GM19328 (cell line): ENCODE measurements at regions not wholly inside any gene's neighbourhood (a gene's known extent, or its start where the extent isn't known, plus 50 kb on each side); places are given as distances from the start of the nearest gene placed in this dataset.
"Not testable (repeated sequence)": the region's sequence is repeated elsewhere in the genome, so short reads cannot be mapped to it uniquely, and the experiment has no call there.

Source experiments
- ATAC-seq: cut with Tn5 transposase; IDR thresholded peaks from one replicate; pipeline ENCODE4 v1.9.1; 2021; ENCODE audit warnings: mild to moderate bottlenecking, moderate library complexity; ENCODE audit not compliant: unreplicated experiment

GRCh38 chr4:123209436-123209835 is 187.2 kb upstream of the SPRY1 start:
- no peak for ATAC-seq

DNA sequence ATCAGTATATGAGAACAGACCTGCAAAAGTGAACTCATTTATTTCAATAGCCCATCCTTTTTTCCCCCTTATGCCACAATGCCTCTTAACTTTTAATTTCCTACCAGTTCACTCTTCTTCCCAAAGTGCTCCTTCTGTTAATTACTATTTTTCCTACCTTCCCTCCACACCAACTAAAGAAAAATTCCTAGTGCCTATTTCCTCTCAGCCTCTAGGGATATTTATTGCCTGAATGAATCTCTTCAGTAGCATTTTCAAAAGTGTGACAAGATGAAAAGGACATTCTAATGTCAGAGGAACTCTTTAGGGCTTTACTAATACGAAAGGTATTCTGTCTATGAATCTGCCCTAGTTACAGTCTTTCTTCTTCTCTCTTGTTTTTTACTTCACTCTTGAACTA is 181.1 kb upstream of the SPRY1 start:
- no peak for ATAC-seq

- ATAC-seq = no peak
Measured at GRCh38 chr4:123216543-123216942, 180.1 kb upstream of the SPRY1 start.

GRCh38 chr4:123216946-123217345 is 179.6 kb upstream of the SPRY1 start:
- no peak for ATAC-seq

GRCh38 chr4:123217664-123218063 is 178.9 kb upstream of the SPRY1 start:
- no peak for ATAC-seq

GRCh38 chr4:123218981-123219380 is 177.6 kb upstream of the SPRY1 start:
- ATAC-seq = no peak

DNA sequence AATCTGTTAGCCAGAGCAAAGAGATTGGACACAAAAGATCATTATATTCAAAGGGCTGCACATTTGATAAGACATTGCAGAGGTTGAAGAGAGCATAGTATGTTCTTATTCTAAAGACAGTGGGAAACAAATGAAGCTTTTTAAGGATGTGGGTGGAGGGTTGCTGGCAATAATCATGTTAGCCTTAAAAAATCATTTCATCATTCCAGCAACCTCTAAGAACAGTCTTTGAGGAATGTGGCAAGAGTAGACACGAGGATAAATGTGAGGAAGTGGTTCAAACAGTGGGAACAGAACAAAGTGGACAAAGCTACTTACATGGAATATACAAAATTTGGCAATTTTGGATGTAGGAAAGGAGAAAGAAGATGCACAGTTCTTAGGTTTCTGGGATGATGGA is 167.3 kb upstream of the SPRY1 start:
- no peak for ATAC-seq

DNA sequence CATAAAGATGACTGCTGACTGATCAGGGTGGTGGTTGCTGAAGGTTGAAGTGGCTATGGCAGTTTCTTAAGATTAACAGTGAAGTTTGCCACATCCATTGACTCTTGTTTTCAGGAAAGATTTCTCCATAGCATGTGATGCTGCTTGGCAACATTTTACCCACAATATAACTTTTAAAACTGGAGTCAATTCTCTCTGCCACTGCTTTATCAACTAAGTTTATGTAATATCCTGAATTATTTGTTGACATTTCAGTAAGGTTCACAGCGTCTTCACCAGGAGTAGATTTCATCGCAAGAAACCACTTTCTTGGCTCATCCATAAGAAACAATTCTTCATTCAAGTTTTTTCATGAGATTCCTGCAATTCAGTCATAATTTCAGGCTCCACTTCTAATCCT is 166.5 kb upstream of the SPRY1 start:
- ATAC-seq = no peak

- no peak for ATAC-seq
Measured at GRCh38 chr4:123232439-123232838, 164.2 kb upstream of the SPRY1 start.

GRCh38 chr4:123233136-123233768 is 163.3 kb upstream of the SPRY1 start:
- no peak for ATAC-seq

GRCh38 chr4:123234955-123235354 is 161.6 kb upstream of the SPRY1 start:
- ATAC-seq = no peak

DNA sequence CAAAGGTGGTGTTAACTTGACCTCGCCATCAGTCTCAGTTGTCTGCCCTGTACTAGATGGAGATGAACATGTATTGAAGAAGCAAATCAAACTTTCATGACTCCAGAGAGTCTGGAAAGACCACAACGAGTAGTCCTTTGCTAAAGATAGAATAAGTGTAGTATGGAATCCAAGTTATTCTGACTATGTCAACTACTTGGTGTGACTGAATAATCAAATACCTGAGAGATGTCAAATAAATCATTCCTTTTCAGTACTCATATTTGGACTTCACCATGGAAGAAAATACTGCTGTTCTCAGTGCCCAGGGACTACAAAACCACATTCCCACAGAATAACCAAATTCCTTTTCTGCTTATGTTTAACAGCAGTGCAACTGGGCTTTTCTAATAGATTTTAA is 161.2 kb upstream of the SPRY1 start:
- no peak for ATAC-seq

GRCh38 chr4:123236606-123237005 is 160.0 kb upstream of the SPRY1 start:
- ATAC-seq = no peak

- ATAC-seq = not testable (repeated sequence)
Measured at GRCh38 chr4:123240286-123240685, 156.3 kb upstream of the SPRY1 start.

DNA sequence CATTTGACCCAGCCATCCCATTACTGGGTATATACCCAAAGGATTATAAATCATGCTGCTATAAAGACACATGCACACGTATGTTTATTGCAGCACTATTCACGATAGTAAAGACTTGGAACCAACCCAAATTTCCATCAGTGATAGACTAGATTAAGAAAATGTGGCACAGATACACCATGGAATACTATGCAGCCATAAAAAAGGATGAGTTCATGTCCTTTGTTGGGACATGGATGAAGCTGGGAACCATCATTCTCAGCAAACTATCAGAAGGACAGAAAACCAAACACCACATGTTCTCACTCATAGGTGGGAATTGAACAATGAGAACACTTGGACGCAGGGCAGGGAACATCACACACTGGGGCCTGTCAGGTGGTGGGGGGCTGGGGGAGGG is 153.4 kb upstream of the SPRY1 start:
- ATAC-seq = not testable (repeated sequence)

- no peak for ATAC-seq
Measured at GRCh38 chr4:123244137-123244536, 152.5 kb upstream of the SPRY1 start.

DNA sequence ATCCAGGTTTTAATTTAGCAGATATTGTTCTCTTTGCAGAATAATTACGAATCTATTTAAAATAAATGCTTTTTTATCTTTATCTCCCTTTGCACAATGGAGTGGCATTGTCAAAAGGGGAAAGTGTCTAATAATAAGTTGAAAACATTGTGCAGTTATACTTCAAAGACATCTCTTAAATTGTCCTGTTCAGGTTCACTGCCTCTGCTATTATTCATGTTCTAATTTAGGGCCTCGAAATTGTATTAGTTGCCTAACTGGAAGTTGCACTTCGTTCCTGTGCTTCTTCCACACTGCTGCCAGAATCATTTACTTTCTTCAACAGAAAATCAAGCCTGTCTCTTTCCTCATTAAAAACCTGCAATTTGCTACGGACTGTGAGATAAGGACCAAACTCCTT is 150.5 kb upstream of the SPRY1 start:
- no peak for ATAC-seq

DNA sequence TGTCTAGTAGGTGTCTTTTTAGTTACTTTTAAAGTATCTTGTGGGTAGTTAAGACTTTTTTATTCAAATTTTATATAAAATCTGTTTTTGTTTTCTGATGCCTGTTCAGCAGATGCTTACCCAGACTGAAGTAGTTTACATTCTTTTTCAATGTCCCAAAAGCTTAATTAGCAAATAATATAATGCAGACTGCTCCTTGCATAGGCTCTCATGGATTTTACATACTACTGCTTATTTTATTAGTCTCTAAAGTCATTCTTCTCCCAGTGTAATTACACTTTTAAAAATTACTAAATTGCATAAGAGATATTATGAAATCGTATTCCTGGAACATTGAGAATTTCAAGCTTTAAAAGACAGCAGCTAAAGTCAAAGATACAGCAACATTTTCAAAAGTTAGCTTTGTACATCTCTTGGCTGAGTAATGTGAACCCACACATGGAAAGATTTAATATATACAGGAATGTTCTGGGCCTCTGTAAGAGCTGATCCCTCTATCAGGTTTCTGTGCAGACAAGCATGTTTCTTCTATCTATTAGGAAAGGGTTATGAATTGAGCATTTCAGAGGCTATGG is 148.4 kb upstream of the SPRY1 start:
- no peak for ATAC-seq

DNA sequence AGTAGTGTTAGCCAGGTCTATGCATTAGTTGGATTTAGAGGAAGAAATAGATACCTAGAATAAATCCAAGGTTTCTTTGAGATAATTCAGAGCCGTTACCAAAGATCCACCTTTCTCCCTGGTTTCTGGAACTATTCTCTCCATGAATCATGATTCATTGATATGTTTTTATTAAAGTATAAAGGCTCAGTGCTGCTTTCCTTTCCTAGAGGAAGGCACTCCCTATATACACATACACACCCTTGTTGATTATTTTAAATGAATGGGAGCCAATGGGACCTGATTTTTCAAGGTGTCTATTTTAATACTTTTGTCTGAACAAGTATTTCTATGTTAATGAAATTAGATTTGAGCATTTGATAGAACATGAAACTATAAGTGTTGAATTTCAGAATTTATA is 146.8 kb upstream of the SPRY1 start:
- ATAC-seq = no peak

DNA sequence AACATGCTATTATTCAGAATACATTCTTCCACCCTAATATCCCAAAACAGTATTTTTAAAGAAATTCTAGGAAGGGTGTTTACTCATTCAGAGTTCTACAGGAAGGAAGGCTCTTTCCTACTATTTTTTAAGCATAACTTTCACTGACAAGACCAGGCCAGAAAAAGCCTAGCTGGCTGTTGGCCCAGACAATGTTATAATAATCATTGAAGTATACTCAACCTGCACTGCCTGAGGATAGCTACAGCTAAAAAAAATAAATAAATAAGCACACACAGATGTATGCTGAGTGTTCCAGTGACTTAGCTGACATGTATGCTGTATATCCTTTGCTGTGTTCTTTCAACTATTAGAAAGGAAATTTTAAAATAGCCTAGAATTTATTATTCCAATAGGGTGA is 145.8 kb upstream of the SPRY1 start:
- no peak for ATAC-seq

- no peak for ATAC-seq
Measured at GRCh38 chr4:123255971-123256370, 140.6 kb upstream of the SPRY1 start.

DNA sequence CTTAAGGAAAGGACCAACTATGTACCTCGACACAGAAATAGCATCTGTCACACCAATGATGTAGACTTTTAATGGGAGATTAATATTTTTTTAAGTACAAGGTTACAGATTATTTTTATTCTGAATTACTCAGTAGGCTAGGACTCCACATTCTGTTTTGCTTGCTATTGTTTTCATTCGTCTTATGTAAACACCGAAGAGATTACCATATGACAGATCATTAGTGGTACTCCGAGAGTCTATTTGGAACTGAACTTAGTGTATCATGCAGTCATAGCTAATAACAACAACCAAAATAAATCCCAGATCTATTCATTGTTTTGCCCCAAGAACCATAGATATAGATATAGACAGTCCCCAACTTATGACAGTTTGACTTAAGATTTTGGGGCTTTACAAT is 139.7 kb upstream of the SPRY1 start:
- no peak for ATAC-seq

- ATAC-seq = no peak
Measured at GRCh38 chr4:123257591-123257990, 139.0 kb upstream of the SPRY1 start.
